Neural progenitor cell (in vitro differentiated cells): ENCODE measurements at regions not wholly inside any gene's neighbourhood (a gene's known extent, or its start where the extent isn't known, plus 50 kb on each side); places are given as distances from the start of the nearest gene placed in this dataset.
A peak's percentile ranks its signal among the peaks of the same experiment; 100 is the strongest.

Experiments
- DNase-seq: peaks from one replicate; pipeline ENCODE4 v3.0.0-alpha.2; 2016; ENCODE audit warnings: low spot score
- H2AFZ ChIP-seq: fragments of 200-600 bp; sonication (generic); replicated peaks from 2 replicates; pipeline ENCODE4 v1.6.1; 2016; ENCODE audit warnings: antibody characterized with exemption
- H3F3A ChIP-seq: fragments of 200-600 bp; sonication (generic); 2 replicates; pipeline ENCODE4 v1.6.1; 2016; ENCODE audit warnings: antibody characterized with exemption, low read depth
- H3K27ac ChIP-seq: fragments of 200-600 bp; sonication (generic); 2 replicates; pipeline ENCODE4 v1.5.1; 2016; ENCODE audit warnings: mild to moderate bottlenecking
- H3K27me3 ChIP-seq: fragments of 200-600 bp; sonication (generic); 2 replicates; pipeline ENCODE4 v1.6.1; 2016; ENCODE audit warnings: mild to moderate bottlenecking, moderate library complexity
- H3K36me3 ChIP-seq: fragments of 200-600 bp; sonication (generic); 2 replicates; pipeline ENCODE4 v1.5.1; 2016
- H3K4me1 ChIP-seq: fragments of 200-600 bp; sonication (generic); 2 replicates; pipeline ENCODE4 v1.6.1; 2016; ENCODE audit warnings: mixed run types
- H3K4me2 ChIP-seq: fragments of 200-600 bp; sonication (generic); 2 replicates; pipeline ENCODE4 v1.6.1; 2016
- H3K4me3 ChIP-seq: fragments of 200-600 bp; sonication (generic); 2 replicates; pipeline ENCODE4 v1.5.1; 2016
- H3K79me2 ChIP-seq: fragments of 200-600 bp; sonication (generic); 2 replicates; pipeline ENCODE4 v1.6.1; 2016; ENCODE audit warnings: low read depth
- H3K9ac ChIP-seq: fragments of 200-600 bp; sonication (generic); 2 replicates; pipeline ENCODE4 v1.6.1; 2016
- H3K9me3 ChIP-seq: fragments of 200-600 bp; sonication (generic); 2 replicates; pipeline ENCODE4 v1.5.1; 2016; ENCODE audit warnings: low read depth
- H4K20me1 ChIP-seq: fragments of 200-600 bp; sonication (generic); 2 replicates; pipeline ENCODE4 v1.6.1; 2016; ENCODE audit warnings: low read depth
- H3K27ac Mint-ChIP-seq: 3 replicates; pipeline ENCODE4 v1.8.0; 2021; ENCODE audit warnings: mixed read lengths
- H3K27me3 Mint-ChIP-seq: 2 replicates; pipeline ENCODE4 v1.8.0; 2022; ENCODE audit warnings: low read depth, mild to moderate bottlenecking, inconsistent platforms, moderate library complexity, mixed read lengths; ENCODE audit not compliant: insufficient read depth
- H3K36me3 Mint-ChIP-seq: 3 replicates; pipeline ENCODE4 v1.8.0; 2021; ENCODE audit warnings: mixed read lengths
- H3K4me1 Mint-ChIP-seq: 3 replicates; pipeline ENCODE4 v1.8.0; 2021; ENCODE audit warnings: mixed read lengths
- H3K4me3 Mint-ChIP-seq: 3 replicates; pipeline ENCODE4 v1.8.0; 2021; ENCODE audit warnings: mild to moderate bottlenecking, moderate library complexity, mixed read lengths
- H3K9me3 Mint-ChIP-seq: 3 replicates; pipeline ENCODE4 v1.8.0; 2020; ENCODE audit warnings: mixed read lengths
- CTCF ChIP-seq: fragments of 200-600 bp; sonication (generic); IDR thresholded peaks from 2 replicates; pipeline ENCODE4 v1.5.1; 2017; ENCODE audit warnings: antibody characterized with exemption, mild to moderate bottlenecking
- EZH2 ChIP-seq: fragments of 200-600 bp; sonication (generic); IDR thresholded peaks from 2 replicates; pipeline ENCODE4 v1.6.1; 2017; ENCODE audit warnings: antibody characterized with exemption, mild to moderate bottlenecking, moderate library complexity
- EZH2phosphoT487 ChIP-seq: fragments of 200-600 bp; sonication (generic); IDR thresholded peaks from 2 replicates; pipeline ENCODE4 v1.6.1; 2017; ENCODE audit warnings: antibody characterized with exemption

- Mint-ChIP-seq H3K9me3 (peaks cover 13% of the 10 kb centered on the region), H3K27ac (no peak overlapping the region), H3K4me1 (peaks cover 24% of the 10 kb centered on the region), H3K27me3 (peaks cover 17% of the 10 kb centered on the region), H3K36me3 (no peaks in the 10 kb centered on the region), H3K4me3 (no peak overlapping the region)
- no peak overlapping the region for H3K4me2 ChIP-seq
- peaks cover 4% of the 10 kb centered on the region for H3K27me3 ChIP-seq
- no peaks in the 10 kb centered on the region for H3K9me3 ChIP-seq
- TF ChIP-seq EZH2phosphoT487 = no peak
- TF ChIP-seq CTCF = no peak
- TF ChIP-seq EZH2 = no peak
- H2AFZ ChIP-seq = no peak overlapping the region
- no peaks in the 10 kb centered on the region for H4K20me1 ChIP-seq
- no peak overlapping the region for H3K27ac ChIP-seq
- H3K9ac ChIP-seq = no peak overlapping the region
- DNase-seq = no peak
- no peaks in the 10 kb centered on the region for H3F3A ChIP-seq
- no peaks in the 10 kb centered on the region for H3K79me2 ChIP-seq
- H3K4me1 ChIP-seq = peaks cover 5% of the 10 kb centered on the region
- H3K36me3 ChIP-seq = no peaks in the 10 kb centered on the region
- no peak overlapping the region for H3K4me3 ChIP-seq
These were observed 57.7 kb upstream of the RBFOX3 start for GRCh38 chr17:79668344-79669250.

- Mint-ChIP-seq H3K27ac (peak overlapping the region; percentile 66), H3K4me1 (peaks cover 24% of the 10 kb centered on the region)
- no peak for DNase-seq
These were observed 56.9 kb upstream of the RBFOX3 start for GRCh38 chr17:79667746-79668145.

GRCh38 chr17:79667121-79667715 lies 56.4 kb upstream of the RBFOX3 start:
- no peaks in the 10 kb centered on the region for H3K9me3 ChIP-seq
- Mint-ChIP-seq H3K27ac (no peak overlapping the region), H3K27me3 (peaks cover 15% of the 10 kb centered on the region), H3K36me3 (no peaks in the 10 kb centered on the region), H3K4me1 (peaks cover 24% of the 10 kb centered on the region), H3K9me3 (peaks cover 3% of the 10 kb centered on the region), H3K4me3 (no peak overlapping the region)
- no peak overlapping the region for H3K27ac ChIP-seq
- no peaks in the 10 kb centered on the region for H3K79me2 ChIP-seq
- no peak overlapping the region for H3K4me2 ChIP-seq
- no peak for DNase-seq
- H3F3A ChIP-seq = no peaks in the 10 kb centered on the region
- no peaks in the 10 kb centered on the region for H3K36me3 ChIP-seq
- peaks cover 4% of the 10 kb centered on the region for H3K27me3 ChIP-seq
- TF ChIP-seq CTCF = no peak
- no peak for TF ChIP-seq EZH2
- H3K9ac ChIP-seq = no peak overlapping the region
- H2AFZ ChIP-seq = no peak overlapping the region
- no peaks in the 10 kb centered on the region for H4K20me1 ChIP-seq
- H3K4me3 ChIP-seq = no peak overlapping the region
- H3K4me1 ChIP-seq = peaks cover 5% of the 10 kb centered on the region

More at GRCh38 chr17:79667746-79668145, 56.9 kb upstream of the RBFOX3 start:
- no peaks in the 10 kb centered on the region for H3K36me3 Mint-ChIP-seq
- H3K4me3 ChIP-seq = no peak overlapping the region
- H3K9me3 ChIP-seq = no peaks in the 10 kb centered on the region
- peaks cover 4% of the 10 kb centered on the region for H3K27me3 ChIP-seq
- TF ChIP-seq EZH2phosphoT487 (no peak), EZH2 (no peak), CTCF (no peak)
- H4K20me1 ChIP-seq = no peaks in the 10 kb centered on the region
- H3K36me3 ChIP-seq = no peaks in the 10 kb centered on the region
- no peak overlapping the region for H3K27ac ChIP-seq
- H3K4me2 ChIP-seq = no peak overlapping the region
- peaks cover 15% of the 10 kb centered on the region for H3K27me3 Mint-ChIP-seq
- H3K4me3 Mint-ChIP-seq = no peak overlapping the region
- H3F3A ChIP-seq = no peaks in the 10 kb centered on the region
- H2AFZ ChIP-seq = no peak overlapping the region
- no peak overlapping the region for H3K9ac ChIP-seq
- no peaks in the 10 kb centered on the region for H3K79me2 ChIP-seq
- H3K4me1 ChIP-seq = peaks cover 5% of the 10 kb centered on the region
- peaks cover 6% of the 10 kb centered on the region for H3K9me3 Mint-ChIP-seq
